Thymus (tissue), 11 donors: ENCODE measurements at regions not wholly inside any gene's neighbourhood (a gene's known extent, or its start where the extent isn't known, plus 50 kb on each side); places are given as distances from the start of the nearest gene placed in this dataset.

Experiments
- DNase-seq, 9 donors: peaks; one replicate each; pipeline ENCODE4 v3.0.0-alpha.2; 2013; ENCODE audit warnings: low spot score in 9 of 9, low read depth in 6 of 9, missing footprints in 1 of 9
- H3K27ac ChIP-seq, 2 donors: one replicate each; pipeline ENCODE4 v1.5.1; 2013; ENCODE audit warnings: control low read depth in 1 of 2, low read depth in 1 of 2, low read length in 1 of 2, mild to moderate bottlenecking in 1 of 2, moderate library complexity in 1 of 2
- H3K27me3 ChIP-seq, 2 donors: one replicate each; pipeline ENCODE4 v1.5.1; 2013; ENCODE audit warnings: low read length in 1 of 2; ENCODE audit not compliant: control insufficient read depth in 2 of 2, insufficient read depth in 1 of 2
- H3K36me3 ChIP-seq, 2 donors: one replicate each; pipeline ENCODE4 v1.5.1; 2013; ENCODE audit warnings: low read length in 1 of 2, mild to moderate bottlenecking in 1 of 2, moderate library complexity in 1 of 2; ENCODE audit not compliant: control insufficient read depth in 2 of 2, insufficient read depth in 2 of 2
- H3K4me1 ChIP-seq, 2 donors: one replicate each; pipeline ENCODE4 v1.5.1; 2013; ENCODE audit warnings: low read length in 2 of 2; ENCODE audit not compliant: control insufficient read depth in 2 of 2, insufficient read depth in 2 of 2
- H3K4me3 ChIP-seq, 2 donors: one replicate each; pipeline ENCODE4 v1.5.1; 2013; ENCODE audit warnings: low read length in 2 of 2, control low read depth in 1 of 2, mild to moderate bottlenecking in 1 of 2
- H3K9me3 ChIP-seq, 2 donors: one replicate each; pipeline ENCODE4 v1.5.1; 2013; ENCODE audit warnings: low read length in 1 of 2, mild to moderate bottlenecking in 1 of 2; ENCODE audit not compliant: control insufficient read depth in 2 of 2, insufficient read depth in 1 of 2
- WGBS: extraction: QIAGEN DNeasy Blood & Tissue Kit; methylation state at CpG from one replicate; pipeline ENCODE4 v1.1.7; 2013; 5-methylcytosine and 5-hydroxymethylcytosine counted together
- donor health status: healthy.

DNA sequence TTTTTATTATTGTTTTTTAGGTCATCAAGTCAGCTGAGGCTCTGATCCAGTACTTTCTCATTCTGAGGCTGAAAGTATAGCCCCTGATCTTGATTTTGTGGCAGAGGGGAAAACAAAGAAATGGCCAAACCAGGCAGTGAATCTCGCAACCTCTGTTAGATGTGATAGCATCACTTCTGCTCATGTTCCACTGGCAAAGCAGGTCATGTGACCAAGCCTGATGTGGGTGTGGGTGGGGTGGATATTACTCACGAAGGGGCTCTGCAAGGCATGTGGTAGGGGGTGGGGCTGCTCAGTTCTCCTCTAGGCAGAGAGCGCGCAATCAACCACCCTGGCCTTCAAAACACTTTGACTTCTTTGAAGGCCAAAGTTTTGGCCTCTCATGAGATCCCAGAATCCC lies 254.2 kb downstream of the MYCN start:
- Histone ChIP-seq H3K4me3 (no peak overlapping the region), H3K27ac (no peak overlapping the region), H3K9me3 (no peaks in the 10 kb centered on the region), H3K27me3 (no peaks in the 10 kb centered on the region), H3K4me1 (no peaks in the 10 kb centered on the region), H3K36me3 (no peaks in the 10 kb centered on the region)
- no peak for DNase-seq
- 84% methylated on average over 4 of the region's 4 CpGs for WGBS

DNA sequence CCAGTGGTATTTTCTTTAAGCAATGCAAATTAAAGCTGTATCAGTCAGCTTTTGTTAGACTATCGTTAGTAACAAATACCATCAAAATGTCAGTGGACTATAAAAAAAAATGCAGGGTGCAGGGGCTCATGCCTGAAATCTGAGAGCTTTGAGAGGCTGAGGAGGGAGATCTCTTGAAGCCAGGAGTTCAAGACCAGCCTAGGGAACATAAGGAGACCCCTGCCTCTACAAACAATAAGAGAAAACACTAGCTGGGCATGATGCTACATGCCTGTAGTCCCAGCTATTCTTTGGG lies 253.7 kb downstream of the MYCN start:
- H3K27ac ChIP-seq: no peak overlapping the region
- 99% methylated on average over 1 of the region's 1 CpG for WGBS

DNA sequence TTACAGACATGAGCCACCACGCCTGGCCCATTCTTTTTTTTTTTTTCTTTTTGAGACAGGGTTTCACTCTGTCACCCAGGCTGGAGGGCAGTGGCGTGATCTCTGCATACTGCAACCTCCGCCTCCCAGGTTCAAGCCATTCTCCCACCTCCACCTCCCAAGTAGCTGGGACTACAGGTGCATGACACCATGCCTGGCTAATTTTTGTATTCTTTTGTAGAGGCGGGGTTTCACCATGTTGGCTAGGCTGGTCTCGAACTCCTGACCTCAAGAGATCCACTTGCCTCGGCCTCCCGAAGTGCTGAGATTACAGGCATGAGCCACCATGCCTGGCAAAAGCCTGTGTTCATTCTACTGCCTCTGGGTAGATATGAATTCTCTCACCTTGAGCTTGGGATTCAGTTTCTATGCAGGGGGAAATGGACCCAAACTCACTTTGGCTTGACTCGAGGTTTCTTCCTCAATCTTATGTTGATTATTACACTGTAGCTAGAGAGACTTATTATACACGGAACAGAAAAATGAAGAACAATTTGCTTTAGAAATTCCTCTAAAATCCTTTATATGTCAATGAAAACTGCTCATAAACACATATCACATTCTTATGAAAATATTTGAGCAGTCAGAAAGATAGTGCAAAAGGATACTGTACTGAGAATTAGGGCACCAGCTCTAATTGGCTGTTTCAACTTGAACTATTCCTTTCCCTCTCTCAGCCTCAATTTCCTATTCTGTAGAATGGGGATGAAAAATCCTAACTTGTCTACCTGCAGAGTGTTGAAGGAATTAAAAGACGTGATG lies 252.3 kb downstream of the MYCN start:
- WGBS: 95% methylated on average over 10 of the region's 10 CpGs
- DNase-seq: no peak
- no peaks in the 10 kb centered on the region for H3K4me1 ChIP-seq
- H3K27me3 ChIP-seq: no peaks in the 10 kb centered on the region
- H3K9me3 ChIP-seq: no peaks in the 10 kb centered on the region
- H3K36me3 ChIP-seq: no peaks in the 10 kb centered on the region
- H3K4me3 ChIP-seq: no peak overlapping the region
- H3K27ac ChIP-seq: no peak overlapping the region

More for the DNA sequence above, 253.7 kb downstream of the MYCN start:
- H3K36me3 ChIP-seq: no peaks in the 10 kb centered on the region
- no peaks in the 10 kb centered on the region for H3K9me3 ChIP-seq
- no peak overlapping the region for H3K4me3 ChIP-seq
- no peaks in the 10 kb centered on the region for H3K4me1 ChIP-seq
- no peak for DNase-seq
- no peaks in the 10 kb centered on the region for H3K27me3 ChIP-seq

GRCh38 chr2:16191431-16192200 lies 251.3 kb downstream of the MYCN start:
- H3K4me3 ChIP-seq: no peak overlapping the region
- H3K4me1 ChIP-seq: no peaks in the 10 kb centered on the region
- H3K27ac ChIP-seq: no peak overlapping the region
- H3K9me3 ChIP-seq: no peaks in the 10 kb centered on the region
- H3K27me3 ChIP-seq: no peaks in the 10 kb centered on the region
- no peaks in the 10 kb centered on the region for H3K36me3 ChIP-seq
- no peak for DNase-seq
- WGBS: 96% methylated on average over 10 of the region's 10 CpGs

DNA sequence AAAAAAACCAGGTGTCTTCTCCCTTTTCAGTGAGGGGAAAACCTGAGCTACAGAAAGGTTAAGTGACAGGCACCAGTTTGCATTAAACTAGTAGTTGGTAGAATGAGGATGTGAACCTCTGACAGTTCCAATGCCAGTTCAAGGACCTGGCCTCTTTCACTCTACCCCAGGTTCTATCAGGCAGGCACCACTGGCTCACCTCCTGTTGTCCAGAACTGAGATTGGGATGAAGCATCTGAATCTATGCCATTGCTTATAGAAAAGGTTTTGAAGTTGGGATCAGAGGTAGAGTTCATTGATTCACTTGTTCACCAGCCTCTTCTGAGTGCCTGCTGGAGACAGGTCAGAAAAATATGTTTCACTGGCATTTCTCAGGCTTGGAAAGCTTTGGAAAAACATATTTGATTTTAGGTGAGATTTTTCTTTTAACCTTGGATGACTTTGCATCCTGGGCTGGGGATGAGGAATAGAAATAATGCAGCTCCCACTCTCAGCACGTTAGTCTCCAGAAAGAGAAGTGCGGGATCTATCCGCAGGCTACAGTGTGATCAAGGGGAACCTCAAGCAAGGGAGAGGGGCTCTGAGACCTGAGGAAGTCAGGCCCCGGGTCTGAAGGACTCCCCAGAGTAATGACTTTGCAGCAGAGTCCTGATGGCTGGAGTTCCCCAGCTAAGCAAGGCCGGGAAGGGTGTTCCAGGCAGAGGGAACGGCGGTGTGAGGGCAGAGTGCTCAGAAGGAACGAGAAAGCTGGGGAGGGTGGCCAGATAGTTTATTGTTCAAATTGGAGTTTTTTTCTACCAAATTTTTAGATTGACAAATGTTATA lies 250.3 kb downstream of the MYCN start:
- no peak overlapping the region for H3K27ac ChIP-seq
- H3K27me3 ChIP-seq: no peaks in the 10 kb centered on the region
- no peaks in the 10 kb centered on the region for H3K36me3 ChIP-seq
- H3K4me1 ChIP-seq: no peaks in the 10 kb centered on the region
- WGBS: 85% methylated on average over 8 of the region's 8 CpGs
- H3K9me3 ChIP-seq: no peaks in the 10 kb centered on the region
- DNase-seq: no peak
- H3K4me3 ChIP-seq: no peak overlapping the region

DNA sequence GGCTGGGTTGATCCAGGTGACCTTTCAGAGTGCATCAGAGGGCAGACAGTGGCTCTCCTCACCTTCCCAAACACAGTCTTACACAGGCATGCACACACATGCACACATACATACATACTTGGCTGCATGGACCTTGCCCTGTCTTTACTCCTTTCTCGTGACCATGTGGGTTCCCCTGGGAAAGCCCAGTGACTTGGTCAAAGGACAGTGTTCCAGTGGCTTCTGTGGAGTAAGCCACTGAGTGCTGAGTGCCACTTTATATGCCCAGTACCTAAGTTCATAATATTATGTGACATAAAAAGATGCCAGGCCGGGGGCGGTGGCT lies 249.4 kb downstream of the MYCN start:
- 96% methylated on average over 3 of the region's 3 CpGs for WGBS
- H3K27ac ChIP-seq: no peak overlapping the region

GRCh38 chr2:16189029-16189835 lies 248.9 kb downstream of the MYCN start:
- Histone ChIP-seq H3K27me3 (no peaks in the 10 kb centered on the region), H3K4me3 (no peak overlapping the region), H3K4me1 (no peaks in the 10 kb centered on the region), H3K9me3 (no peaks in the 10 kb centered on the region), H3K27ac (no peak overlapping the region), H3K36me3 (no peaks in the 10 kb centered on the region)
- 93% methylated on average over 5 of the region's 5 CpGs for WGBS
- DNase-seq: no peak

More for the DNA sequence above, 249.4 kb downstream of the MYCN start:
- Histone ChIP-seq H3K27me3 (no peaks in the 10 kb centered on the region), H3K4me1 (no peaks in the 10 kb centered on the region), H3K36me3 (no peaks in the 10 kb centered on the region), H3K4me3 (no peak overlapping the region), H3K9me3 (no peaks in the 10 kb centered on the region)
- DNase-seq: no peak

DNA sequence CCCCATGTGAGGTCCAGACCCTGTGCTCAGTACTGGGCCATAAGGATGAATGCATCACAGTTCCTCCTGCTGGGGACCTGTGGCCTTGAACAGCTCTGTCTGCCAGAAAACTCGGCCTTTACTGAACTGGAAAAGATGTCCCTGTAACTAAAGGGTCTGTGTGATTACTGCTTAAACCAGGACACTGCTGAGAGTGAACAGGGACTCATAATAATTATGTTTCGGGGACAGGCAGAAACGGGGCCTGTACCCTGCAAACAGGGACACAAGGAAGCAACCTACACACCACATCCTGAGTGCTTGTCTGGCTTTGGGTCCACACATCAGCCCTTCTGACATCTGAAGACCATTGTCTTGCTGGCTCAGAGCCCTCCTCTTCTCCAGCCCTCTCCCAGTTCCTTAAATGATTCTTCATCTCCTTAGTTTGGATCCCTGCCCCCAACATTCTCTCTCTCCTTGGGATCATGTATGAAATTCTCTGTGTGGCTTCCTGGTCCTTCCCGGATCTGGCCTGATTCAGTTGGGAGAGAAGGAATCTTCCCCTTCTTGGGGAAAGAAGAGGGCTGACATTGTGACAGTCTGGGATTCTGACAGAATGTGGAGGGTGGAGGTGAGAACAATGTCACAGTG lies 248.0 kb downstream of the MYCN start:
- Histone ChIP-seq H3K9me3 (no peaks in the 10 kb centered on the region), H3K4me3 (no peak overlapping the region), H3K27ac (no peak overlapping the region), H3K36me3 (no peaks in the 10 kb centered on the region), H3K27me3 (no peaks in the 10 kb centered on the region), H3K4me1 (no peaks in the 10 kb centered on the region)
- no peak for DNase-seq
- WGBS: 85% methylated on average over 4 of the region's 4 CpGs
